Activated CD4-positive, CD25-positive, alpha-beta regulatory T cell treated with anti-CD3 and anti-CD28 coated beads, Interleukin-2, amount 50 U/mL, for 24 hours (primary cell): ENCODE measurements at regions not wholly inside any gene's neighbourhood (a gene's known extent, or its start where the extent isn't known, plus 50 kb on each side); places are given as distances from the start of the nearest gene placed in this dataset.
"Not testable (repeated sequence)": the region's sequence is repeated elsewhere in the genome, so short reads cannot be mapped to it uniquely, and the experiment has no call there.

Experiments used
- ATAC-seq, 2 donors: fragments of 150-1000 bp; cut with Tn5 transposase; one replicate each; pipeline ENCODE4 v1.10.0; 2021; ENCODE audit warnings: mild to moderate bottlenecking in 1 of 2, moderate library complexity in 1 of 2

- ATAC-seq, result no peak
Observed at GRCh38 chr2:144115739-144116291, 404.1 kb downstream of the ZEB2 start.

GRCh38 chr2:144114760-144115159 is 405.2 kb downstream of the ZEB2 start:
- ATAC-seq, result no peak

GRCh38 chr2:144111437-144111836 is 408.5 kb downstream of the ZEB2 start:
- ATAC-seq, result no peak

- not testable (repeated sequence) for ATAC-seq
Observed at GRCh38 chr2:144106104-144106503, 413.8 kb downstream of the ZEB2 start.

GRCh38 chr2:144102386-144102785 is 417.5 kb downstream of the ZEB2 start:
- ATAC-seq, result no peak

- peak; percentile 81 to 87 for ATAC-seq
Observed at GRCh38 chr2:144099780-144100377, 420.0 kb downstream of the ZEB2 start.

- ATAC-seq, result no peak
Observed at GRCh38 chr2:144099340-144099739, 420.6 kb downstream of the ZEB2 start.

- no peak for ATAC-seq
Observed at GRCh38 chr2:144097440-144098225, 422.3 kb downstream of the ZEB2 start.

- no peak for ATAC-seq
Observed at GRCh38 chr2:144096531-144096930, 423.4 kb downstream of the ZEB2 start.

- ATAC-seq, result no peak
Observed at GRCh38 chr2:144094408-144095151, 425.3 kb downstream of the ZEB2 start.

- no peak for ATAC-seq
Observed at GRCh38 chr2:144091622-144092021, 428.3 kb downstream of the ZEB2 start.

- no peak for ATAC-seq
Observed at GRCh38 chr2:144088863-144089262, 431.1 kb downstream of the ZEB2 start.

- ATAC-seq, result no peak
Observed at GRCh38 chr2:144086965-144087364, 433.0 kb downstream of the ZEB2 start.

- no peak for ATAC-seq
Observed at GRCh38 chr2:144085016-144085415, 434.9 kb downstream of the ZEB2 start.

- ATAC-seq, result no peak
Observed at GRCh38 chr2:144084114-144084661, 435.7 kb downstream of the ZEB2 start.

- no peak for ATAC-seq
Observed at GRCh38 chr2:144083211-144083610, 436.7 kb downstream of the ZEB2 start.

- no peak for ATAC-seq
Observed at GRCh38 chr2:144082777-144083176, 437.1 kb downstream of the ZEB2 start.

- ATAC-seq, result no peak
Observed at GRCh38 chr2:144082327-144082726, 437.6 kb downstream of the ZEB2 start.

- no peak for ATAC-seq
Observed at GRCh38 chr2:144081272-144081671, 438.6 kb downstream of the ZEB2 start.

GRCh38 chr2:144079803-144080202 is 440.1 kb downstream of the ZEB2 start:
- ATAC-seq, result no peak

- no peak for ATAC-seq
Observed at GRCh38 chr2:144078802-144079724, 440.9 kb downstream of the ZEB2 start.

GRCh38 chr2:144078106-144078505 is 441.8 kb downstream of the ZEB2 start:
- ATAC-seq, result no peak
